ENCODE measurements at regions not wholly inside any gene's neighbourhood (a gene's known extent, or its start where the extent isn't known, plus 50 kb on each side); places are given as distances from the start of the nearest gene placed in this dataset.

DNA sequence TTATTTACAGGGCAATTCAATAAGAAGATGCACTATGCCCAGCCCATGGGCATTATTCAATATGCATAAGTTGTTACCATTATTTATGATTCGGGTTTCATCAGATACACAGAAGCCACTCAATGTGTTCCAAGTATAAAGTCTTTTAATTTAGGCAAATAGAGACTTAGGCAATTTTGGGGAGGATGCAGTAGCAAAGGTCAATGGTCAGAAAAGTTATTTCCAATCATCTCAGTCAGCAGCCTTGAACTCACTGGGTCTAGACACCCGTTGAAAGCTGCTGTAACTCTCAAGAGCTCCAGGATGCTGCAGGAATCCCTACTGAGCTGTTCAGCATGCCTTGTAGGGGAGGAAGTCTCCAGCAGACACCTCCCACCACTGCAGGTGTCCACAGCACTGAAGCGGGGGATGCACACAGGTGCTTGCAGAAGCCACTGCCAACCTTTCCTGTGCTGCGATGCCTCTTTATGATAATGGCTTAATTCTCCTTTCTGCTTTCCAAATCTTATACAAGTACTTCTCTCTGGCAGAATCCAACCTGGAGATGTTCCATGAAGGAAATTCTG is 155.0 kb upstream of the SUCLG2 start:
- H3K27ac ChIP-seq (ENCODE audit: low read length), result no peak overlapping the region
- no peak for TF ChIP-seq EZH2 (IDR thresholded peaks at IDR 0.05; ENCODE audit: borderline replicate concordance, low read depth, low read length, severe bottlenecking)
- TF ChIP-seq, protein P1, sequence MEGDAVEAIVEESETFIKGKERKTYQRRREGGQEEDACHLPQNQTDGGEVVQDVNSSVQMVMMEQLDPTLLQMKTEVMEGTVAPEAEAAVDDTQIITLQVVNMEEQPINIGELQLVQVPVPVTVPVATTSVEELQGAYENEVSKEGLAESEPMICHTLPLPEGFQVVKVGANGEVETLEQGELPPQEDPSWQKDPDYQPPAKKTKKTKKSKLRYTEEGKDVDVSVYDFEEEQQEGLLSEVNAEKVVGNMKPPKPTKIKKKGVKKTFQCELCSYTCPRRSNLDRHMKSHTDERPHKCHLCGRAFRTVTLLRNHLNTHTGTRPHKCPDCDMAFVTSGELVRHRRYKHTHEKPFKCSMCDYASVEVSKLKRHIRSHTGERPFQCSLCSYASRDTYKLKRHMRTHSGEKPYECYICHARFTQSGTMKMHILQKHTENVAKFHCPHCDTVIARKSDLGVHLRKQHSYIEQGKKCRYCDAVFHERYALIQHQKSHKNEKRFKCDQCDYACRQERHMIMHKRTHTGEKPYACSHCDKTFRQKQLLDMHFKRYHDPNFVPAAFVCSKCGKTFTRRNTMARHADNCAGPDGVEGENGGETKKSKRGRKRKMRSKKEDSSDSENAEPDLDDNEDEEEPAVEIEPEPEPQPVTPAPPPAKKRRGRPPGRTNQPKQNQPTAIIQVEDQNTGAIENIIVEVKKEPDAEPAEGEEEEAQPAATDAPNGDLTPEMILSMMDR (IDR thresholded peaks at IDR 0.05; ENCODE audit: borderline replicate concordance, extremely low read depth, low read length, poor library complexity, severe bottlenecking), result no peak
- H3K36me3 ChIP-seq (ENCODE audit: insufficient read depth, low read length), result no peaks in the 10 kb centered on the region
- no peaks in the 10 kb centered on the region for H3K27me3 ChIP-seq (ENCODE audit: insufficient read depth, low read length, poor library complexity)
- H3K4me3 ChIP-seq (ENCODE audit: low read depth in 1 of 2, low read length in 2 of 2), result no peak overlapping the region
- no peaks in the 10 kb centered on the region for H3K4me1 ChIP-seq (ENCODE audit: insufficient read depth, low read length)
- no peaks in the 10 kb centered on the region for H3K79me2 ChIP-seq (ENCODE audit: insufficient read depth, low read length)
- H4K20me1 ChIP-seq (ENCODE audit: insufficient read depth, low read length), result no peaks in the 10 kb centered on the region
- H3K9me3 ChIP-seq (ENCODE audit: insufficient read depth, low read length, severe bottlenecking), result no peaks in the 10 kb centered on the region
- ATAC-seq (ENCODE audit: insufficient read depth, low read depth) (no peak), DNase-seq (no peak)
- H2AFZ ChIP-seq (ENCODE audit: low read depth, low read length), result no peak overlapping the region
- H3K4me2 ChIP-seq (ENCODE audit: insufficient read depth, low read length), result no peak overlapping the region
- no peak overlapping the region for H3K9ac ChIP-seq (ENCODE audit: low read depth, low read length)

- Histone ChIP-seq H3K27ac (ENCODE audit: low read length) (no peak overlapping the region), H2AFZ (ENCODE audit: low read depth, low read length) (no peak overlapping the region), H3K9me3 (ENCODE audit: insufficient read depth, low read length, severe bottlenecking) (no peaks in the 10 kb centered on the region), H3K4me3 (ENCODE audit: low read depth in 1 of 2, low read length in 2 of 2) (no peak overlapping the region), H3K9ac (ENCODE audit: low read depth, low read length) (no peak overlapping the region), H3K79me2 (ENCODE audit: insufficient read depth, low read length) (no peaks in the 10 kb centered on the region), H4K20me1 (ENCODE audit: insufficient read depth, low read length) (no peaks in the 10 kb centered on the region), H3K4me1 (ENCODE audit: insufficient read depth, low read length) (no peaks in the 10 kb centered on the region), H3K36me3 (ENCODE audit: insufficient read depth, low read length) (no peaks in the 10 kb centered on the region), H3K4me2 (ENCODE audit: insufficient read depth, low read length) (no peak overlapping the region), H3K27me3 (ENCODE audit: insufficient read depth, low read length, poor library complexity) (no peaks in the 10 kb centered on the region)
- ATAC-seq (ENCODE audit: insufficient read depth, low read depth) (no peak), DNase-seq (no peak)
- TF ChIP-seq, protein P1 (IDR thresholded peaks at IDR 0.05; ENCODE audit: borderline replicate concordance, extremely low read depth, low read length, poor library complexity, severe bottlenecking), result no peak
- no peak for TF ChIP-seq EZH2 (IDR thresholded peaks at IDR 0.05; ENCODE audit: borderline replicate concordance, low read depth, low read length, severe bottlenecking)
These were observed 154.5 kb upstream of the SUCLG2 start for GRCh38 chr3:67808906-67809305.

GRCh38 chr3:67804578-67804977 is 150.2 kb upstream of the SUCLG2 start:
- ATAC-seq (ENCODE audit: insufficient read depth, low read depth), result no peak
- H3K27me3 ChIP-seq (ENCODE audit: insufficient read depth, low read length, poor library complexity), result no peaks in the 10 kb centered on the region
- DNase-seq, result no peak
- H2AFZ ChIP-seq (ENCODE audit: low read depth, low read length), result no peak overlapping the region
- no peaks in the 10 kb centered on the region for H4K20me1 ChIP-seq (ENCODE audit: insufficient read depth, low read length)
- no peak overlapping the region for H3K27ac ChIP-seq (ENCODE audit: low read length)
- H3K36me3 ChIP-seq (ENCODE audit: insufficient read depth, low read length), result no peaks in the 10 kb centered on the region
- no peak for TF ChIP-seq EZH2 (IDR thresholded peaks at IDR 0.05; ENCODE audit: borderline replicate concordance, low read depth, low read length, severe bottlenecking)
- TF ChIP-seq, protein P1 (IDR thresholded peaks at IDR 0.05; ENCODE audit: borderline replicate concordance, extremely low read depth, low read length, poor library complexity, severe bottlenecking), result no peak
- no peaks in the 10 kb centered on the region for H3K4me1 ChIP-seq (ENCODE audit: insufficient read depth, low read length)
- no peak overlapping the region for H3K4me3 ChIP-seq (ENCODE audit: low read depth in 1 of 2, low read length in 2 of 2)
- no peaks in the 10 kb centered on the region for H3K79me2 ChIP-seq (ENCODE audit: insufficient read depth, low read length)
- H3K4me2 ChIP-seq (ENCODE audit: insufficient read depth, low read length), result no peak overlapping the region
- H3K9me3 ChIP-seq (ENCODE audit: insufficient read depth, low read length, severe bottlenecking), result no peaks in the 10 kb centered on the region
- H3K9ac ChIP-seq (ENCODE audit: low read depth, low read length), result no peak overlapping the region

DNA sequence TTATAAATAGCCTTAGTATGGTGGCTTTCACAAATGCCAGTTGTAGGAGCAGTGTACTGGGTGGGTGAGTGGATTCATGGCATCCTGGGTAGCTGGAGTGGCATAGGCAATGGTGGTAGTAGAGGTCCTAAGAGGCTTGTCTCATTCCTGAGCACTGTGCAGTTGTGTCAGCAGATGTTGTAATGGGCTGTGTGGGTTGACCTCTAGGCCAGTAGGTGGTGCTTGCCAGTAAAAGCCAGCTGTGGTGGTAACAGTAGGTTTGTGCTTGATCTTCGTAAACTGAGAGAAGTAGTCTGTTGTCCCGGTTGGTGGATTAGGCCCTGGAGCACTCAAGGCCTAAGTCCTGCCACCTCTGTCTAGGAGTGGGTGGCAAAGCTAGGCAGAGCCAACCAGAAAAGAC is 149.7 kb upstream of the SUCLG2 start:
- no peak overlapping the region for H3K4me3 ChIP-seq (ENCODE audit: low read depth in 1 of 2, low read length in 2 of 2)
- H2AFZ ChIP-seq (ENCODE audit: low read depth, low read length), result no peak overlapping the region
- no peak for ATAC-seq (ENCODE audit: insufficient read depth, low read depth)
- TF ChIP-seq, protein P1 (IDR thresholded peaks at IDR 0.05; ENCODE audit: borderline replicate concordance, extremely low read depth, low read length, poor library complexity, severe bottlenecking), result no peak
- no peak for TF ChIP-seq EZH2 (IDR thresholded peaks at IDR 0.05; ENCODE audit: borderline replicate concordance, low read depth, low read length, severe bottlenecking)
- H3K9me3 ChIP-seq (ENCODE audit: insufficient read depth, low read length, severe bottlenecking), result no peaks in the 10 kb centered on the region
- no peak overlapping the region for H3K9ac ChIP-seq (ENCODE audit: low read depth, low read length)
- no peaks in the 10 kb centered on the region for H3K27me3 ChIP-seq (ENCODE audit: insufficient read depth, low read length, poor library complexity)
- no peaks in the 10 kb centered on the region for H3K79me2 ChIP-seq (ENCODE audit: insufficient read depth, low read length)
- no peaks in the 10 kb centered on the region for H4K20me1 ChIP-seq (ENCODE audit: insufficient read depth, low read length)
- no peak for DNase-seq
- H3K4me1 ChIP-seq (ENCODE audit: insufficient read depth, low read length), result no peaks in the 10 kb centered on the region
- H3K36me3 ChIP-seq (ENCODE audit: insufficient read depth, low read length), result no peaks in the 10 kb centered on the region
- H3K4me2 ChIP-seq (ENCODE audit: insufficient read depth, low read length), result no peak overlapping the region
- H3K27ac ChIP-seq (ENCODE audit: low read length), result no peak overlapping the region

All from DND-41 (cell line).